CD4-positive, alpha-beta T cell treated with Interleukin-4 for 4 hours (primary cell): ENCODE measurements at regions not wholly inside any gene's neighbourhood (a gene's known extent, or its start where the extent isn't known, plus 50 kb on each side); places are given as distances from the start of the nearest gene placed in this dataset.
"Not testable (repeated sequence)": the region's sequence is repeated elsewhere in the genome, so short reads cannot be mapped to it uniquely, and the experiment has no call there.

ENCODE experiments used
- DNase-seq: peaks from one replicate; pipeline ENCODE4 v3.0.0-alpha.2; 2020

DNA sequence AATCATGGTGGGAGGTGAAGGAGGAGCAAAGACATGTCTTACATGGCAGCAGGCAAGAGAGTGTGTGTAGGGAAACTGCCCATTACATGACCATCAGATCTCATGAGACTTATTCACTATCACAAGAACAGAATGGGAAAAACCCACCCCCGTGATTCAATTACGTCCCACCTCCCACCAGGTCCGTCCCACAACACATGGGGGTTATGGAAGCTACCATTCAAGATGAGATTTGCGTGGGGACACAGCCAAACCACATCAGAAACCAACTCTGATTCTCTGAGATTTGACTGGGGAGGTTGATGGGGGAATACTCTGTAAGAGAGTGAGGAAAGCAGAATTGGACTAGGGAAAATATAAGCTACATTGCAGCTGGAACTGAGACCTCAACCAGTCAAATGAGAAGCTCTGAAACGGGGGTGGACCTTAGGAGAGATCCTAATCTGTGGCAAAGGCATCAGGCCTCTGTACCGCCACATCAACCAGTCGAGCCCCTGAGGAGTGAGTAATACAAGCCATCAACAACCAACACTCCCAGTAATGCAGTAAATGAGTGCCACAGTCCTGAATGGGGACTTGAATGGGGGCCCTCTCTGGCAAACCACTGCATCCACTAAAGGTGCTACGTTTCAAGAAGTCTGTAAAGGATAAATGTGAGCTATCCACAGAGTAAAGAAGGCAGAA is 207.9 kb upstream of the GADL1 start:
- no peak for DNase-seq

DNA sequence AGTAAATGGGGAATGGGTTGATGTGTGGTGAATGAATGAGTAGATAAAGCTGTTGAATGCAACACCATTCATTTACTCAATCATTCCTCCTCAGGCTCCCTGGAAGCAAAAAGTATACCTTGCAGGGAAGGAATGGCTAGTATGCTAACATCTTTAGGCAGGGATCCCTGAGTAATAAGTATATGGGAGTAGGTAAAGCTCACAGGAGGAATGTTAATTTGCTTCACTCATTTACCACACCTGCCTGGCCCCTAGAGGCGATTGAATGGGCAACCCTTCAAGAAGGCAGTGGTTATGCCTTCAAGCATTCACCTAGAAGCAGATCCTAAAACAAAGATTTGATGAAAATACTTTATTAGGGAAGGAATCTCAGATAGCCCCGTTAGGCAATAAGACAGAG is 208.7 kb upstream of the GADL1 start:
- no peak for DNase-seq

DNA sequence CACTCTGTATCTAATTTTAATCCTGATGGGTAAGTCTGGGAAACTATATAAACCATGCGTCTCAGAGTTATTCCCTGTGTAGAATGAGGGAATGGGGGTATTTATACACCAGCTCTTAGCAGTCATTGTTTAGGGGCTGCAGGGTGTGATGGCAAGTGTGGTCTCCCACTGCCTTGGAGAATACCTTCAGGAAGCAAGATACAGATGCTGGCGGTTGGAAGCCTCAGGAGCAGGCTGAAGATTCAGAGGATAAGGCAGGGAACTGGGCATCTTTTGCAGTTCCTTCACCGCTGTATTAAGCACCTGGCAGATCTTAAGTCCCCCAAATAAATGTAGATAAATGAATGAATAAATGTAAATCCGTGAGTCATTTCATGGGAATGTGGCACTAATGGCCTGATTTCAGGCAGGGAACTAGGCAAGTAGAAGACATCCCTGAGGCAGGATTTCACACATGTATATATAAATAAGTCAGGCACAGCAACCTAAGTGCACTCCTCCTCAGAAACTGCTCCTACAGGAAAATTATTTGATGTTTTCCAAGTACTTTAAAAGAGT is 209.2 kb upstream of the GADL1 start:
- DNase-seq: no peak

DNA sequence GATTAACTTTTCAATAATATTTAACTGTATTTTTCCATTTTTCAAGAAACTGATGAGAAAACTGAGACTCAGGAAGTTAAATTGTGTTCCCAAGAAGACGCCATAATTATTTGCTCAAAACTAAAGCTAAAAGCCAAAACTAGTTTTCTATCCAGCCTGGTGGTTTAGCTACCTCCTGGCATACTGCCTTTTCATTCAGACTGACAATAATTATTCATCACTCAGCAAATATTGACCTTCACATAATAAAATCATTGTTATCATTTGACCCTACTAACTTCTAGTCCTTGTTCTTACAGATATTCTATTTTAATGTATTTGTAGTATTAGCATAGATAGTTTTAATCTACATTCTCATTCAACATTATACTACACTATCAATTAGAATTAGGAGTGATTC is 210.6 kb upstream of the GADL1 start:
- DNase-seq: no peak

DNA sequence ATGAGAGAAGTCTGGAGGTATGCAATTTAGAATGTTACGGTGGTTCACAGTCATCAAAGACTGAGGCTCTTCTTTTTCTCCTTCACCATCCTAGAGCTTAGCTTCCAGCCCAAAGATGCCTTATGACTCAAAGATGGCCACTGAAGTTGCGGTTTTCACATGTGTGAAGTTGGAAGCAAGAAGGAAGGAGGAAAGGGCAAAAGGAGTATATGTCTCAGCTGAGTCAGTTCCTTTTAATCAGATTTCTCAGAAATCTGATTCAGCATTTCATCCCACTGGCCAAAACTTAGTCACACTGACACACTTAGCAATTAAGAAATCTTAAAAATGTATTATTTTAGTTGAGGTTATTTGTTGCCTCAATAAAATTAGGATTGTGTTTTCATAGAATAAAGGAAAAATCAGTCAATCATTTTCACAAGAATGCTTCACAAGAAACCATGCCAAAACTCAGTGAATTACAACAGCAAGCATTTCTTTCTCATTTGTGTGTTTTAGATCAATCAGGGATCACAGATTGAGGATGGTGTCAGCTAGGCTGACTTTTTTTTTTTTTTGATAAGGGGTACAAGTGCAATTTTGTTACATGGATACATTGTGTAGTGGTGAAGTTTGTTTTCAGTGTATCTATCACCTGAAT is 211.1 kb upstream of the GADL1 start:
- DNase-seq: no peak

DNA sequence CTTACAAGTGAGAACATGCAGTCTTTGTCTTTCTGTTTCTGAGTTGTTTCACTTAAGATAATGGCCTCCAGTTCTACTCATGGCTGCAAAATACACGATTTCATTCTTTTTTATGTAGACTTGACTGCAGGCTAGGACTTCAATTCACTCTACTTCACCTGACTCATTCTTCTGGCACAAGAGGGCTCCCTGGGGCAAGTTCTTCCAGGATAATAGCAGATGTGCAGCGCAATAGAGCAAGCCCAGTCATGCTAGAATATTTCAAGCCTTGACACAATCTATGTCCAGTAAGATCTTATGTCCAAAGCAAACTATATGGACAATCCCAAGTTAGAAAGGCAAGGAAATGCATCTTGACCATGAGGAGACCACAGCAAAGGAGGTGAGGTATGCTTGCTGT is 211.7 kb upstream of the GADL1 start:
- no peak for DNase-seq

DNA sequence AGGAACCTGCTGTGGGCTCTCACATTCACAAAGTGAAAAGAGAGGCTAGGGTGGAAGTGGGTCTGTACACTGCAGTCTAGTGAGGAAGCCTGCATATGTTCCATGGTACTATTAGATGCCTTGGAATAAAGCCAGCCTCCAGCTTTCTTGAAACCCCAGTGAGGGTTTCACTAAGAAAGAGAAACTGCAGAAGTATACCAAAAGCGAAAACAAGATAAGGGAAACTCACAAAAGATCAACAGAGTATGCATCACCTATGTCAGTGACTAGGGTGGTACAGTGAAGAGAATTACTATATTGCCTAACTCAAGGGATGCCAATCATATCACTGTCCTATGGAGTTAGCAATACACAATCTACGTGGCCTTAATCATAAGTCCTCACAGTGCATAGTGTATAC is 212.5 kb upstream of the GADL1 start:
- DNase-seq: no peak

DNA sequence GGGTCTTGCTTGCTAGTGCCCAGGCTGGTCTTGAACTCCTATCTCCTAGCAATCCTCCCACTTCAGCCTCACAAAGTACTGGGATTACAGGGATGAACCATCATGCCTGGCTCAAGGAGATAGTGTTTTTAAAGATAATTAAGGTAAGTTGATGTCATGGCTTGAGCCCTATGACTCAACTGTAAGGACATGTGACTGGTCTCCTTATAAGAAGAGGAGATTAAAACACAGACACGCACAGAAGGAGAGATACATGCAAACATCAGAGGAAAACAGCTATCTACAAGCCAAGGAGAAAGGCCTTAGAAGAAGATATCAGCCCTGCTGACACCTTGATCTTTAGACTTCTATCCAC is 220.4 kb upstream of the GADL1 start:
- DNase-seq: no peak

DNA sequence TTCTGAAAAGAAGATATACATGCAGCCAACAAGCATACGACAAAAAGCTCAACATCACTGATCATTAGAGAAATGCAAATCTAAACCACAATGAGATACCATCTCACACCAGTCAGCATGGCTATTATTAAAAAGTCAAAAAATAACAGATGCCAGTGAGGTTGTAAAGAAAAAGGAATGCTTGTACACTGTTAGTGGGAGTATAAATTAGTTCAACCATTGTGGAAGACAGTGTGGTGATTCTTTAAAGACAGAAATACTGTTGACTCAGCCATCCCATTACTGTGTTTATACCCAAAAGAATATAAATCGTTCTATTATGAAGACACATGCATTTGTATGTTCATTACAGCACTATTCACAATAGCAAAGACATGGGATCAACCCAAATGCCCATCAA is 221.1 kb upstream of the GADL1 start:
- DNase-seq: not testable (repeated sequence)

DNA sequence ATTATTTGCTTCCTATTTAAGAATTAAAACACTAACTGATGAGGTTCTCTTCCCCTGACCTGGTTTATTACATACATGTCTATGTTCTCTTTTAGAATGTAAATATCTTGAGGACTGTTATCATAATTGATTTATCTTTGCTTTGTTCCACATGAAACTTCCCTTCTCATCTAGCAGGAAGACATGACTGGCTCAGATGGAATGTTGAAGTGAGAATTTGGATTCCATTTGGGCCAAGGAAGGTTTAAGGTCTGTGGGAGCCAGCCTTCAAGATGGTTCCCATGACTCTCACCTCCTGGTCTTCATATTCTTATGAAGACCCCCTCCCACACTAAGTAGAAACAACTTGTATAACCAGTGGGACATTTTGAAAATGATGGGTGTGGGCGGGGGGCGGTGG is 222.2 kb upstream of the GADL1 start:
- DNase-seq: no peak

DNA sequence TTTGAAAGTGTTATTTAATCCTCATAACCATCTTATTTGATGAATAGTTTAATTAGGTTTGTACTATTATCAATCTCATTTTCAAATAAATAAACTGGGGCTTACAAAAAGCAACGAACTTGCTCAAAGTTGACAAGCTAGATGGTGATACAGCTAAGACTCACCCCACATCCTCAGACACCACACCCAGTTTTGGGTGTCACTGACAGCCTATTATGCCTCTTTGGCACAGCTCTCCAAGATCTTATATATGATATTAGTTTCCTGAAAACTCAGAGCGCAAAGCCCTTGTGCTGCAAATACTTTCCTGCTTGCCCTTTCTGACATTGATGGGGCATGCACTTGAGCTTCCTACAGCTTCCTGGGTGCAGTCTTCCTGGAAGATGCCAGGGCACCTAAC is 223.4 kb upstream of the GADL1 start:
- no peak for DNase-seq

DNA sequence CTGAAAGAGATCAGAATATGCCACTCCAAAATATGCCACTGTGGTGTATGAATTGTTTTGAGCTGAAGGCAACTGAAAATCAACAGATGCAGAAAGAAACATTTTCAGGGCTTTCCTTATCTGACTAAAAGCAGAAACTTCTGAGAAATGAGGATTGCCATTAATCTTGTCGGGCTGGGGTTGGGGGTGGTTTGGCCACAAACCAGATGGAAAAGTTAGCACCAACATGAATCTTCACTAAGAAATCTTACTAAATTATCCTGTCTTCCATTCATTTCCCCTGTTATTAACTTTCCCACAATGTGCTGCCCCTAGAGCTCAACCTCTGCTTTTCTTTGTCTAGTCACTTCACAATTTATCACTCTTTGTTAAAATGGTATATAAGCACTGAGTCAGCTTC is 229.9 kb upstream of the GADL1 start:
- DNase-seq: no peak

DNA sequence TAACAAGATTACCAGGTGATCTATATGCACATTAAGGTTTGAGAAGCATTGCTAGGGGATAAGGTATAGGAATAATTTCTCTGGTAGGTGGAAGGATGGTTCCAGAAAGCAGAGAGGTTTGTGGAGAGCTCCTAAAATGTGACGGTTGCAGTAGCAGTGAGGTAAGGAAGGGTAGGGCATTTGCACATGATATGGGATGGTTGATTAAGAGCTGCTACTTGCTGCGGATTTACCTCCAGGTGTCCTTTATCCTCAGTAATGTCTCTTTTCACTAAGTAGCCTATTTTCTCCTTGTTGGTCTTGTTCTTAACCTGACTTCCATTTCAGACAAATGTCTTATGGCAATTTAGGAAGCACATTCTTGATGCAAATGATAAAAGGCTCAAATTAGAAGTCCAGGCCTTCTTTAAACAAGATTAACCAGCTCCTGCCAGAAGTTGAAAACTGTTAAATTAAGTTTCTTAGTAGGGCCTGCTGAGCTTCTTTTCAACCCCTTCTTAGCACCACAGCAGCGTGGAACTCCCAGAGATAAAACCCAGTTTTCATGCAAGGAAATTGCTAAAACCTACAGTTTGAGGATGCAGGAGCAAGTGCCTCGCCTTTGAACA is 231.1 kb upstream of the GADL1 start:
- DNase-seq: no peak

DNA sequence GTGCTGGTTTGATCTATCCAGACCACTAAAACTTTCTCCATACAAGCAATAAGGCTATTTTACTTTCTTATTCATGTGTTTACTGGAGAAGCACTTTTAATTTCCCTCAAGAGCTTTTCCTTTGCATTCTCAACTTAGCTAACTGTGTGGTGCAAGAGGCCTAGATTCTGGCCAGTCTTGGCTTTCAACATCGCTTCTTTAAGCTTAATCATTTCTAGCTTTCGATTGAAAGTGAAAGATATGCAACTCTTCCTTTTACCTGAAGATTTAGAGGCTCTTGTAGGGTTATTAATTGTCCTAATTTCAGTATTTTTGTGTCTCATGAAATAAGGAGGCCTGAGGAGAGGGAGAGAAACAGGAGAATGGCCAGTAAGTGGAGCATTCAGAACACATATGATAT is 234.8 kb upstream of the GADL1 start:
- no peak for DNase-seq

DNA sequence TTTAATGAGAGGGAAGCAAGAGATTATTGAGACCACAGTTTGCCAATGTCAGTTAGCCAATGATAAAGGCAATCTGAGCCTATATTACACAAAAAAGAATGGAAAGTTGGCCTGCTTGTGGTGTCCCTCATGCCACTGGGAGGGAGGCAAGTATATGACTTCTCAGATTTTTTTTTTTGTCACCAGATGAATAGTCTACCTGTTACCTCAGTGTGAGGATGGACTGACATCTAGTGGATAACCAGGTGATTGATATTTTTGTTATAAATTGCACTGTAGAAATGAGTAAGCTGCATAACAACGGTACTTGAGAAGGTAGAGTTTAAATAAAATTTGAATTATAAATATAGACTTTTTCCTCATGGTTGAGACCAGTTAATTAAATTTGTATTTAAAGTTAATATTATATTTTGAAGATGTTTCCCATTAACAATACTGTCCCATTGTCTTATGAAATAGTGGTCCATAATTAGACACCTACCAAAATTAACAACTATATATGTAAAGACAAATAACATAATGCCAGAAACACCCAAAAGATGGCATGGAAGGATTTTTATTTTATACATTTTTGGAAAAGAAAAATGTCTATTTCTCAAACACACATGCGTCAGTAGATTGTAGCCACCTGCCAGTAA is 237.8 kb upstream of the GADL1 start:
- peak; percentile 17 for DNase-seq

DNA sequence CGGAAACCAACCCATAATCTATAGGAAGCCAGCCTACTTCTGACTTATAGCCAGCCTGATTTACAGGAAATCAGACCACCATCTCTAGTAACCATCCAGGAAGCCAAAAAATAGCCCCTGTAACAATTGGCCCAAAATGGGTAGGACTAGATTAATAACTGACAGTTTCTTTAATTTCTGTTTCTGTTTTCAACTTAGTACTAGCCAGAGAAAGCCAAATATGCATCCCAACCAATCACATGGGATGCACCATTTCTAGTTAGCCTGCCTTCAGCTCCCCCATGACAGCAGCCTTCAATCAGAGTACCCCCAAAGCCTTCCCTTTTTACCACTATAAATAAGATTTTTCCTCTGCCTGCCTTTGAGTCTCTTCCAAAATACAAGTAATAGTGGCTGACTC is 239.1 kb upstream of the GADL1 start:
- no peak for DNase-seq

DNA sequence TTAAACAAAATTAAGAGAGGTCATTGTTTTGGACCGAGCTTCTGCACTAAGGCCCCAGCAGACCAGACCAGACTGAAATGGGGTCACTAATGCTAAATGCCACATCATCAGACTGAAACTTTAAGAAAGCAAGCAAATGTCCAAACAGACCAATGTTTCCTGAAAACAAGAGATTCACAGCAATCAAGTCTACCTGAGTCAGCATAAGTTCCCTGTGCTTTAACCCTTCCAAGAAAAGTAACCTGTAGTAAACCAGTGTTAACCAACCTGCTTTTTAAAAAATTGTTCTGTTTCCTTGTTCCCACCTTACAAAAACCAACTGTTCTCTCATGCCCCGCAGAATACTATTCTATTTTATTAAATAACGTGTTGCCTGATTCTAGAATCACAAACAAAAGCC is 241.1 kb upstream of the GADL1 start:
- no peak for DNase-seq

DNA sequence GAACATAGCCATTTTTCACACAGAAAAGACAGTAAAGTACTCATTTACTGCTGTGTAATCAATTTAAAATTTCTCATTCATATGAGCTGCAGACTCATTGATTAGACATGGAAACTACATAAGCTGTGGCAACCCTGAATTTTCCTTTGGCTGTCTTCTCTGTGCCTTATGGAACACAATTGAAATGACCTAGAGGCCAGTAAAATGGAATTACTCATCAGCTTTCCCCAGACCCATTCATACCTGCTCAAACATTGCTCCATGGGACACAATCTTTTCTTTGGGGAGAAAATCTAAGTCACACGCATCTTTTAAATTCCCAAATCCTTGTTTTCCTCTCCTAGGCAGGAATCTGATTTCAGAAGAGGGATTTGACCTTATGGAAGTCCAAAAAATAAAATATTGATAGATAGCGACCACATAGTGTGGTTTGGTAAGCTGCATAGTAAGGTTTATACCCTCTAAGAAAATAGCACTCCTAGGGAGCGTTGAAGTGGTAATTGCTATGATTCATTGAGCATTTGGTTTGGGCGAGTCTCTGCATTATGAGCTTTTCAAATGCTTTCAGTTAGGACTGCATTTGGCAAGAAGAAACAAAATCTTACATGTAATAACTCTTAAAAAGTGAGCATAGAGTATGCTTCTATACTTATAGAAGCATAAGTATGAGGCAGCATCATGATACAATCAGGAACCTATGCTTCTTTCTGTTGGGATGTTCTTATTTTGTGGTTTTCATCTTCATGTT is 243.4 kb upstream of the GADL1 start:
- DNase-seq: no peak

DNA sequence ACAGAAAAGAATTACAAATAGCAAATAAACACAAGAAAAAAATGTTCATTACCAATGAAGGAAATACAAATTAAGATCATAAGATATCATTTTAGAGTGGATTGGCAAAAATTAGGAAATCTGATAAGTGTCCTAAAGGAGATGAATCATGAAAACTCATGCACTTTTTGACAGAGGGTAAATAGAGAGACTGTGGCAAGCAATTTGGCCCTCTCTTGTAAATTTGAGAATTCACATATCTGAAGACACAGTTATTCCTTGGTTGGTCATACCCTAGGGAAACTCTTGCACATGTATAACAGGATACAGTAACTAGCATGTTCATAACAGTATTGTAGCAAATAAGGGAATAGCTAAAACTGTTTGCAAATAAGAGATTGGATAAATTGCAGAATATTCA is 246.0 kb upstream of the GADL1 start:
- no peak for DNase-seq

DNA sequence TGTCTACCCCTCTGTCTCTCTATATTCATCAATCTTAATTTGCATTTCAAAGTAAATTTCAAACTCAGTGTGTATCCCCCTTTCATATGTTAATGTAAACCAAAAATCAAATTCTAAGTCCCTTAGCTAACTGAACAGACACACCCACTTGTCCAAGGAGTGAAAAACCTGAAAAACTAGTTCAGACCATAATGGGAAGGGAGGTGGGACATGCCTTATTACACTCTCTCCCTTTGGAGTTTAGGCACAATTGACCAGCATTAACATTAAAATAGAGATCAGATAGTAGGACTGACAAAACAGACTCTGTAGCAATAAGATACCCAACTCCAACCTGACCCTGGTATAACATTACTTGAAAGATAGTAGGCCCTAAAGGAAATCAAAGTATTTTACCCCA is 247.7 kb upstream of the GADL1 start:
- no peak for DNase-seq

DNA sequence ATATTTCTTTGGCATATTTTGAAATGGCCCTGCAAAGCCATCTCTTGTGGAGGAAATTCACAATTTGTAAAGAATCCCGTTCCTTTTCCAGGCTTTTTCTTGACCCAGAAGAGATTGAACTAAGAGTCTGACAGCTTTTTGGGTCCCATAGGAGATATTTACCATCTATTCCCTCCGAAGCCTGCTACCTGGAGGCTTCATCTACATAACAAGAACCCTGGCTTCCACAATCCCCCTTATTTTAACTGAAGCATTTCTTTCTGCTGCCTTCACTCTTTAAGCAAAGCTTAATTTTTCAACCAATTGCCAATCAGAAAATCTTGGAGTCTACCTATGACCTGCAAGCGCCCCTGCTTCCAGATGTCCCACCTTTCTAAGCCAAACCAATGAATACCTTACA is 248.1 kb upstream of the GADL1 start:
- no peak for DNase-seq

DNA sequence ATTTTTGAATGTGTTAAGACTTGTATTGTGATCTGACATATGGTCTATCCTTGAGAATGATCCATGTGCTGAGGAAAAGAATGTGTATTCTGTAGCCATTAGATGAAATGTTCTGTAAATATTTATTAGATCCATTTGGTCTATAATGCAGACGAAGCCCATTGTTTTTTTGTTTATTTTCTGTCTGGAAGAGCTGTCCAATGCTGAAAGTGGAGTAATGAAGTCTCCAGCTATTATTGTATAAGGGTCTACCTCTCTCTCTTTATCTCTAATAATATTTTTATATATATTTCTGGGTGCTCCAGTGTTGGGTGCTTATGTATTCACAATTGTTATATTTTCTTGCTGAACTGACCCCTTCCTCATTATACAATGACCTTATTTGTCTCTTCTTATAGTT is 250.6 kb upstream of the GADL1 start:
- DNase-seq: no peak

DNA sequence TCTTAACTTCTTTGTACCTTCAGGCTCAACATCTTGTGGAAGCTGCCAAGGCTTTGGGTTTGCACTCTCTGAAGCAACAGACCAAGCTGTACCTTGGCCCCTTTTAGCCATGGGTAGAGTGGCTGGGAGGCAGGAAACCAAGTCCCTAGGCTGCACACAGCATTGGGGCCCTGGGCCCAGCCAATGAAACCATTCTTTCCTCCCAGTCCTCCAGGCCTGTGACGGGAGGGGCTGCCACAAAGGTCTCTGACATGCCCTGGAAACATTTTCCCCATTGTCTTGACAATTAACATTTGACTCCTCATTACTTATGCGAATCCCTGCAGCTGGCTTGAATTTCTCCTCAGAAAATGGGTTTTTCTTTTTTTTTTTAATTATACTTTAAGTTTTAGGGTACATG is 253.1 kb upstream of the GADL1 start:
- no peak for DNase-seq
